Spinal cord (tissue), 9 donors: ENCODE measurements at regions not wholly inside any gene's neighbourhood (a gene's known extent, or its start where the extent isn't known, plus 50 kb on each side); places are given as distances from the start of the nearest gene placed in this dataset.

Source experiments
- DNase-seq, 6 donors: peaks; one replicate each; pipeline versions ENCODE4 v3.0.0 to v3.0.0-alpha.2; 2013 to 2015; ENCODE audit warnings: low spot score in 6 of 6, low read depth in 4 of 6
- H3K27ac ChIP-seq: one replicate; pipeline ENCODE4 v1.5.1; 2013; ENCODE audit warnings: low read depth, low read length, control low read depth
- H3K27me3 ChIP-seq: one replicate; pipeline ENCODE4 v1.6.1; 2013; ENCODE audit warnings: low read length; ENCODE audit not compliant: control insufficient read depth, insufficient read depth
- H3K36me3 ChIP-seq: one replicate; pipeline ENCODE4 v1.6.1; 2013; ENCODE audit warnings: low read length; ENCODE audit not compliant: control insufficient read depth, insufficient read depth
- H3K4me1 ChIP-seq: one replicate; pipeline ENCODE4 v1.6.1; 2013; ENCODE audit warnings: low read length; ENCODE audit not compliant: control insufficient read depth, insufficient read depth
- H3K4me3 ChIP-seq: one replicate; pipeline ENCODE4 v1.5.1; 2013; ENCODE audit warnings: low read depth, low read length, control low read depth
- H3K9me3 ChIP-seq: one replicate; pipeline ENCODE4 v1.6.1; 2013; ENCODE audit warnings: low read length; ENCODE audit not compliant: control insufficient read depth, insufficient read depth
- WGBS: methylation state at CpG from one replicate; pipeline ENCODE4 v1.1.5; 2013; ENCODE audit warnings: missing lambda C conversion rate; ENCODE audit not compliant: insufficient coverage; 5-methylcytosine and 5-hydroxymethylcytosine counted together
- donor health status: healthy.

DNA sequence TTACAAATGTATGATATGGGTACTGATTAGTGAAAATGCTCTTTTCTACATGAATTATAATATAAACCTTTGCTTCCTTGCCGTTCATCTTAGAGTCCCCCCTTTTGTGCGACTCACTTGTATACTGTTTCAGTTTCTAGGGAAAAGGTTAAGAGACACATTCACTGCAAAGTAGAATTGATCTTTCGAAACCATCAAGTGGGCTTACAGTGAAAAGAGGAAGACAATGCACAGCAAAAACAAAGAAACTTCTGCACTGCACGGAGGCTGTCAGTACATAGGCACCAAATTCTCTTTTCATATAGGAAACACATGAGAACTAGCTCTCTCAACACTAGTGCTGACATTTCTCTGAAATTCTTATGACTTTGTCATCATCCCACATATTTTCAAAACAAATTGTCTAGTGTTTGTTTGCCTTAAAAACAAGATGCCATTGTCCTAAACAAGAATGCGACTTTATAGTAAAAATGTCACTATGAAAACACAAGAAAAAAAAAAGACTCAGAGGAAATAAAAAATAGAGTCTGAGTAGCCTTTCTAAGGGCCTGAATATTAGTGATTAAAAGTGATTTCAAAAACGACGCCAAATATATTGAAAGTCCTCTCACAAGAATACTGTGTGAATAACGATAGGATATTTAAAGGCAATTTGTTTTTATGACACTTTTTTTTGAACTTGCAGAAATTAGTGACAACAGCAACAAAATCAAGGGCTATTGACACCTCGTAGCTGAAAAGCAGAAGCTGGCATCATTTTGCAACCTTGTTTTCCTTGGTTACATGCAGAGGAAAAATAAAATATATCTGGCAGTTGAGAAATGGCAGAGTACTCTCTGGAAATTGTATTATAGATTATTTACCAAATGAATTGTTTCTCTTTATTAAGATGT lies 827.0 kb downstream of the BCL11A start:
- no peaks in the 10 kb centered on the region for H3K36me3 ChIP-seq
- H3K9me3 ChIP-seq: no peaks in the 10 kb centered on the region
- H3K4me1 ChIP-seq: no peaks in the 10 kb centered on the region
- no peaks in the 10 kb centered on the region for H3K27me3 ChIP-seq
- no peak overlapping the region for H3K4me3 ChIP-seq
- 43% methylated on average over 3 of the region's 9 CpGs for WGBS
- DNase-seq: no peak
- no peak overlapping the region for H3K27ac ChIP-seq

DNA sequence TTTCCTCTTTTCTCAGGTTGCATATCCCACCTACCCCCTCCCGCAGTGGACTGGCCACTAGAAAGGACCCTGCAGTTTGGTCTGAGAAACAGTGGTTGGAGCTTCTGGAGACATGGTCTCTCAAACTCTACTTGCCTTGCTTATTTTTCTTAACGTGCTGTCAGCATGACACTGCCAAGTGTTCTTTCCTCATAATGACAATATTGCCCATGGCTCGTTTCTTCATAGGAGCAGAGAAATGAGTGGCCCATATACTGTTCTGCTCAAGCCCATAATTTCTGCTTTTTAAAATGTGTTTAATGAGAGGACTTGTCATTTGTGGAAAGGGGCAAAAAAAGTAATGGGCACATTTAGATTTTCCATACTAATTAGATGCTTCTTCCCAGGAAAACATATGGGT lies 828.7 kb downstream of the BCL11A start:
- no peaks in the 10 kb centered on the region for H3K9me3 ChIP-seq
- DNase-seq: no peak
- H3K4me1 ChIP-seq: no peaks in the 10 kb centered on the region
- H3K27ac ChIP-seq: no peak overlapping the region
- H3K4me3 ChIP-seq: no peak overlapping the region
- 63% methylated on average over 1 of the region's 3 CpGs for WGBS
- no peaks in the 10 kb centered on the region for H3K36me3 ChIP-seq
- H3K27me3 ChIP-seq: no peaks in the 10 kb centered on the region

DNA sequence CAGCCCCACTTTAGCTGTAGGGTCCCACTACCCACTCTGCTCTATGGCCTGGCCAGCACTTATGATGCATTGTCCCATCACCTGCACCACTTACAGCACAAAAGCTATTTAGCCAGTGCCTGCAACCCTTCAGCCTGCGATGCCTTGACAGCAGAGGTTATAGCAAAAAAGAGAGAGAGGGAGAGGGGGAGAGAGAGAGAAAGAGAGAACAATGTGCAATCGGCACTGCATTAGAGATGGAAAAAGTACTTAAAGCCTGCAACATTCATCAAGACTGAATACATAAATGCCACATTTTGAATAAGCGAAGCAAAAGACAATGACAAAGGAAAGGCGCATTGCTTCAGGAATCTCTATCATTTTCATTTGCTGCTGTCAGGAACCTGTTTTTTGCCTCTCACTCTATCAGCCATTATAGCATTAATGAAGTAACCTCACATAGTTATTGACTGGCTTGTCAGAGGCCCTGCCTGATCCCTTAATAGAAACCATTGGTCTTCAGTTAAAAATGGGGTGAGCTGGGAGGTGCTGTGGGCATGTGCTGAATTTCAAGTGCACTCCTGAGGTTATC lies 833.1 kb downstream of the BCL11A start:
- WGBS: 93% methylated on average over 2 of the region's 4 CpGs
- DNase-seq: peak in 1 of 6 donors; percentile 53
- Histone ChIP-seq H3K4me1 (no peaks in the 10 kb centered on the region), H3K27ac (no peak overlapping the region), H3K4me3 (no peak overlapping the region), H3K9me3 (no peaks in the 10 kb centered on the region), H3K27me3 (no peaks in the 10 kb centered on the region), H3K36me3 (no peaks in the 10 kb centered on the region)

DNA sequence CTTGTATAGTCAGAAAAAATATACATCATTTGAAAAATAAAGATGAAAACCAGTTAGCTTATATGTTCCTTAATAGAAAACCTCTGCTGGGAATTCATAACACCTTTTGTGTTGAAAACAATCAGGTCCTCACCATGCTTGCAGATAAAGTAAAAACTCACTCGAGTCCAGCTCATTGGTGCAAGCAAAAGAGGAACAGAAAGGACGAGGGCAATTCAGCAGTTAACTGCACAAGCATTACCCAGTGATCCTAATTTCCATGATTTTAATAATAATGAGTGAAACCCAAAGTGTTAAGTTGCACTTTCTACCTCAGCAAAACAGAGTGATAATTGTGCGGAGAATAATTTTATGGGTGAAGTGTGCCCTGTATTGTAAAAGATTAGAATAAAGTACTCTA lies 839.9 kb downstream of the BCL11A start:
- H3K4me1 ChIP-seq: no peaks in the 10 kb centered on the region
- no peak overlapping the region for H3K27ac ChIP-seq
- H3K27me3 ChIP-seq: no peaks in the 10 kb centered on the region
- no peak overlapping the region for H3K4me3 ChIP-seq
- no peak for DNase-seq
- H3K36me3 ChIP-seq: no peaks in the 10 kb centered on the region
- WGBS: 80% methylated on average over 1 of the region's 3 CpGs
- no peaks in the 10 kb centered on the region for H3K9me3 ChIP-seq

DNA sequence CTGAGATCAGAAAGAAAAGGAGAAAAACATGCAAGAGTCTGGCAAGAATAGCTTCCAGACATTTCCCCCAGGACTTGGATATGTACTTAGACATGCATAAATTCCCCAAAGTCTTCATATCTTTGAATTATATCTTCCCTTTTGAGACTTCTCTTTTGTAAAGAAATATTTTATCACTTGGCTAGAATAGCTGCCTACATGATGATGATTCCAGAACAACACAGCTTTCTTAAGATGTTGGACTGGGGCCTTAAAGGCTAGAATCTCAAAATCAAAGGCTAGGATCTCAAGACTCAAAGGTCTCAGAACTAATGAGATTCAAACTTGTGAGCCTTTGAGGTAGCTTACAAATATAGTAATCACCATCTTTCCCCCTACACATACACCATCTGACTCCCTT lies 842.3 kb downstream of the BCL11A start:
- H3K27ac ChIP-seq: no peak overlapping the region
- peak in 1 of 6 donors; percentile 46 for DNase-seq
- H3K36me3 ChIP-seq: no peaks in the 10 kb centered on the region
- H3K9me3 ChIP-seq: no peaks in the 10 kb centered on the region
- no peaks in the 10 kb centered on the region for H3K27me3 ChIP-seq
- H3K4me3 ChIP-seq: no peak overlapping the region
- H3K4me1 ChIP-seq: no peaks in the 10 kb centered on the region

DNA sequence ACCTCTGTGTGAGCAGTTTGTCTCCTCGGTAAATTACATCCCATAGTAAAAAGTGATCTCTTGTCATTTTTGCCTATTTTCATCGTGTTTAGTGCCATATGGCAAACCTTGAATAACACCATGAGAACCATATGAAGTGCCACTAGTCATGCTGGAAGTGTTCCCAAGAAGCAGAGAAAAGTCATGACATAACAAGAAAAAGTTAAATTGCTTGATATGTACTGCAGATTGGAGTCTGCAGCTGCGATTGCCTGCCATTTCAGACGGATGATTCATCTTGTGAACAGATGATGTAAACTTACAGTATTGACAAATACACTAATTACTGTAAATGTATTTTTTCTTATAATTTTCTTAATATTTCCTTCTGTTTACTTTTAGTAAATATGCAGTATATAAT lies 846.7 kb downstream of the BCL11A start:
- no peaks in the 10 kb centered on the region for H3K4me1 ChIP-seq
- peak in 1 of 6 donors; percentile 72 for DNase-seq
- no peak overlapping the region for H3K27ac ChIP-seq
- no peaks in the 10 kb centered on the region for H3K36me3 ChIP-seq
- no peak overlapping the region for H3K4me3 ChIP-seq
- H3K27me3 ChIP-seq: no peaks in the 10 kb centered on the region
- WGBS: 100% methylated on average over 1 of the region's 4 CpGs
- no peaks in the 10 kb centered on the region for H3K9me3 ChIP-seq

DNA sequence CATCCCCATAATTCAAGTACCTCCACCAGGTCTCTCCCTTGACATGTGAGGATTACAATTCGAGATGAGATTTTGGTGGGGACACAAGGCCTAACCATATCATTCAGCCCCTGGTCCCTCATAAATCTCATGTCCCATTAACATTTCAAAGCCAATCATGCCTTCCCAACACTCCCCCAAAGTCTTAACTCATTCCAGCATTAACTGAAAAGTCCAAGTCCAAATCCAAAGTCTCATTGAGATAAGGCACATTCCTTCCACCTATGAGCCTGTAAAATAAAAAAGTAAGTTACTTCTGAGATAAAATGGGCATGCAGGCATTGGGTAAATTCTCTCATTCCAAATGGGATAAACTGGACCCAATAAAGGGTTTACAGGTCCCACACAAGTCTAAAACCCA lies 849.7 kb downstream of the BCL11A start:
- no peak for DNase-seq
- Histone ChIP-seq H3K27ac (no peak overlapping the region), H3K36me3 (no peaks in the 10 kb centered on the region)

DNA sequence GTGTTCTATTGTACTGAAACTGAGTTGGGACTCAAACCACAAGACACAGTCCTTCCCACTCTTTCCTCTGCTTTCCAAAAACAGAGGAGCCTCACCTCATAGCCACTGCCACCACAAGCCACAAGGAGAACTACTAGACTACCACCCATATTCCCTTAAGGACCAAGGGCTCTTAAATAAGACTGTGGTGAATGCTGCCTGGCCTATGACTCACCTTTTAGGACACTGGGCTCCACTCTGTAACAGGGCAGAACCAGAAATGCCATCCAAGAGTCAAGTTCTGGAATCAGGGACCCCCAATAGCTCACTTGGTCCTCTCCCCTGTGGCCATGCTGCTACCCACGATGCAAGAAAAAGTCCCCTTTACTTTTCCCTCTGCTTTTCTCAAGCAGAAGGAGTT lies 851.4 kb downstream of the BCL11A start:
- Histone ChIP-seq H3K27ac (no peak overlapping the region), H3K4me3 (no peak overlapping the region), H3K4me1 (no peaks in the 10 kb centered on the region), H3K27me3 (no peaks in the 10 kb centered on the region), H3K36me3 (no peaks in the 10 kb centered on the region), H3K9me3 (no peaks in the 10 kb centered on the region)
- no peak for DNase-seq
- WGBS: 100% methylated on average over 1 of the region's 1 CpG

More for the DNA sequence above, 849.7 kb downstream of the BCL11A start:
- Histone ChIP-seq H3K27me3 (no peaks in the 10 kb centered on the region), H3K9me3 (no peaks in the 10 kb centered on the region), H3K4me1 (no peaks in the 10 kb centered on the region), H3K4me3 (no peak overlapping the region)
- WGBS: 78% methylated on average over 1 of the region's 1 CpG

DNA sequence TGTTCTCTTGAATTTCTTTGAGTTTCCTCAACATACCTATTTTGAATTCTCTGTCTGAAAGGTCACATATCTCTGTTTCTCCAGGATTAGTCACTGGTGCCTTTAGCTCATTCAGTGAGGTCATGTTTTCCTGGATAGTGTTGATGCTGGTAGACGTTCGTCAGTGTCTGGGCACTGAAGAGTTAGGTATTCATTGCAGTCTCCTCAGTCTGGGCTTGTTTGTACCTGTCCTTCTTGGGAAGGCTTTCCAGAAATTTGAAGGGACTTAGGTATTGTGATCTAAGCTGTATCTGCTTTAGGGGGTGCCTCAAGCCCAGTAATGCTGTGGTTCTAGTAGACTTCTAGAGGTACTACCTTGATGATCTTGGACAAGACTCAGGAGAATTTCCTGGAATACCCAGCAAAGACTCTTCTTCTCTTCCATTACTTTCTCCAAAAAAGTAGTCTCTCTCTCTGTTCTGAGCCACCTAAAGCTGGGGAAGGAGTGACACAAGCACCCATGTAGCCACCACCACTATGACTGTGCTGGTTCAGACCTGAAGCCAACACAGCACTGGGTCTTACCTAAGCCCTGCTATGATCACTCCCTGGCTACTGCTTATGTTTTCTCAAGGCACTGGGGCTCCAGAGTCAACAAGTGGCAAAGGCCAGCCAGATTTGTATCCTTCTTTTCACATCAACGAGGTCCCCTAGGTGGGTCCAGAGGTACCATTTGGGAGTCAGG lies 852.0 kb downstream of the BCL11A start:
- Histone ChIP-seq H3K27ac (no peak overlapping the region), H3K4me3 (no peak overlapping the region), H3K4me1 (no peaks in the 10 kb centered on the region), H3K27me3 (no peaks in the 10 kb centered on the region), H3K9me3 (no peaks in the 10 kb centered on the region), H3K36me3 (no peaks in the 10 kb centered on the region)
- DNase-seq: no peak
- 92% methylated on average over 2 of the region's 3 CpGs for WGBS
